ENCODE measurements at regions not wholly inside any gene's neighbourhood (a gene's known extent, or its start where the extent isn't known, plus 50 kb on each side); places are given as distances from the start of the nearest gene placed in this dataset.
"Not testable (repeated sequence)": the region's sequence is repeated elsewhere in the genome, so short reads cannot be mapped to it uniquely, and the experiment has no call there.

GRCh38 chr17:34039213-34039612 lies 215.9 kb upstream of the CCL2 start:
- H3K9ac ChIP-seq (ENCODE audit: insufficient read depth in 1 of 2, low read length in 2 of 2); H3K4me3 ChIP-seq; ATAC-seq (ENCODE audit: insufficient read depth, low FRiP score); H3K27ac ChIP-seq (ENCODE audit: low read depth in 1 of 2, low read length in 1 of 2); H3K9me3 ChIP-seq (ENCODE audit: control insufficient read depth in 4 of 4, insufficient read depth in 3 of 4, low read length in 3 of 4); H3K36me3 ChIP-seq (ENCODE audit: control insufficient read depth in 4 of 4, insufficient read depth in 4 of 4, low read length in 4 of 4); H3K4me1 ChIP-seq (ENCODE audit: control insufficient read depth in 5 of 5, insufficient read depth in 5 of 5, low read length in 5 of 5); H3K27me3 ChIP-seq (ENCODE audit: control insufficient read depth in 3 of 3, insufficient read depth in 3 of 3, low read length in 2 of 3): not testable (repeated sequence)
- WGBS, 2 donors, result 75 to 84% methylated on average over 10 to 11 of the region's 11 CpGs
- peak; percentile 14 to 50 (median 47) for DNase-seq

GRCh38 chr17:34039759-34040555 lies 215.1 kb upstream of the CCL2 start:
- not testable (repeated sequence) for H3K4me1 ChIP-seq (ENCODE audit: control insufficient read depth in 5 of 5, insufficient read depth in 5 of 5, low read length in 5 of 5)
- peak; percentile 77 for ATAC-seq (ENCODE audit: insufficient read depth, low FRiP score)
- WGBS, 2 donors, result 50 to 73% methylated on average over 41 to 69 of the region's 69 CpGs

GRCh38 chr17:34045990-34046389 lies 209.1 kb upstream of the CCL2 start:
- H3K9ac ChIP-seq (ENCODE audit: insufficient read depth in 1 of 2, low read length in 2 of 2), result no peak overlapping the region
- H3K4me1 ChIP-seq (ENCODE audit: control insufficient read depth in 5 of 5, insufficient read depth in 5 of 5, low read length in 5 of 5), result no peaks in the 10 kb centered on the region
- no peak for TF ChIP-seq CTCF (IDR thresholded peaks at IDR 0.05; ENCODE audit: control extremely low read depth, extremely low read depth)
- H3K9me3 ChIP-seq (ENCODE audit: control insufficient read depth in 4 of 4, insufficient read depth in 3 of 4, low read length in 3 of 4), result peaks cover 0 to 5% (median 3%) of the 10 kb centered on the region in 4 donors
- WGBS, 2 donors, result 84 to 96% methylated on average over 2 of the region's 2 CpGs
- peaks cover 0 to 8% (median 0%) of the 10 kb centered on the region in 3 donors for H3K27me3 ChIP-seq (ENCODE audit: control insufficient read depth in 3 of 3, insufficient read depth in 3 of 3, low read length in 2 of 3)
- H3K4me3 ChIP-seq, result no peak overlapping the region
- no peaks in the 10 kb centered on the region for H3K36me3 ChIP-seq (ENCODE audit: control insufficient read depth in 4 of 4, insufficient read depth in 4 of 4, low read length in 4 of 4)
- ATAC-seq (ENCODE audit: insufficient read depth, low FRiP score), result no peak
- DNase-seq, result no peak
- no peak overlapping the region for H3K27ac ChIP-seq (ENCODE audit: low read depth in 1 of 2, low read length in 1 of 2)

More at GRCh38 chr17:34039759-34040555, 215.1 kb upstream of the CCL2 start:
- not testable (repeated sequence) for H3K9ac ChIP-seq (ENCODE audit: insufficient read depth in 1 of 2, low read length in 2 of 2); H3K27me3 ChIP-seq (ENCODE audit: control insufficient read depth in 3 of 3, insufficient read depth in 3 of 3, low read length in 2 of 3); H3K4me3 ChIP-seq; H3K9me3 ChIP-seq (ENCODE audit: control insufficient read depth in 4 of 4, insufficient read depth in 3 of 4, low read length in 3 of 4); H3K27ac ChIP-seq (ENCODE audit: low read depth in 1 of 2, low read length in 1 of 2); H3K36me3 ChIP-seq (ENCODE audit: control insufficient read depth in 4 of 4, insufficient read depth in 4 of 4, low read length in 4 of 4)
- peak in 1 of 3 donors; percentile 44 for DNase-seq

- peaks cover 0 to 2% (median 0%) of the 10 kb centered on the region in 4 donors for H3K9me3 ChIP-seq (ENCODE audit: control insufficient read depth in 4 of 4, insufficient read depth in 3 of 4, low read length in 3 of 4)
- H3K36me3 ChIP-seq (ENCODE audit: control insufficient read depth in 4 of 4, insufficient read depth in 4 of 4, low read length in 4 of 4), result no peaks in the 10 kb centered on the region
- whole genome bisulfite sequencing, 2 donors, result 72 to 81% methylated on average over 3 of the region's 3 CpGs
- no peak for DNase-seq
- no peak for TF ChIP-seq CTCF (IDR thresholded peaks at IDR 0.05; ENCODE audit: control extremely low read depth, extremely low read depth)
- no peaks in the 10 kb centered on the region for H3K4me1 ChIP-seq (ENCODE audit: control insufficient read depth in 5 of 5, insufficient read depth in 5 of 5, low read length in 5 of 5)
- no peak overlapping the region for H3K4me3 ChIP-seq
- no peak overlapping the region for H3K27ac ChIP-seq (ENCODE audit: low read depth in 1 of 2, low read length in 1 of 2)
- ATAC-seq (ENCODE audit: insufficient read depth, low FRiP score), result no peak
- peaks cover 0 to 19% (median 4%) of the 10 kb centered on the region in 3 donors for H3K27me3 ChIP-seq (ENCODE audit: control insufficient read depth in 3 of 3, insufficient read depth in 3 of 3, low read length in 2 of 3)
- H3K9ac ChIP-seq (ENCODE audit: insufficient read depth in 1 of 2, low read length in 2 of 2), result no peak overlapping the region
These were observed 204.0 kb upstream of the CCL2 start for GRCh38 chr17:34051046-34051445.

Measured in lung (tissue), 11 donors.